Colonic mucosa (tissue), 4 donors: ENCODE measurements at regions not wholly inside any gene's neighbourhood (a gene's known extent, or its start where the extent isn't known, plus 50 kb on each side); places are given as distances from the start of the nearest gene placed in this dataset.

ENCODE experiments used
- DNase-seq: peaks from one replicate; pipeline ENCODE4 v3.0.0-alpha.2; 2020
- H3K27ac ChIP-seq: fragments of 200-600 bp; one replicate; pipeline ENCODE4 v1.8.0; 2021
- H3K27me3 ChIP-seq: fragments of 200-600 bp; one replicate; pipeline ENCODE4 v1.8.0; 2021
- H3K36me3 ChIP-seq: fragments of 200-600 bp; one replicate; pipeline ENCODE4 v1.8.0; 2021
- H3K4me1 ChIP-seq: fragments of 200-600 bp; one replicate; pipeline ENCODE4 v1.8.0; 2021; ENCODE audit warnings: mild to moderate bottlenecking
- H3K4me3 ChIP-seq: fragments of 200-600 bp; one replicate; pipeline ENCODE4 v1.8.0; 2021
- H3K9ac ChIP-seq, 2 donors: one replicate each; pipeline ENCODE4 v1.7.0; 2013; ENCODE audit warnings: control low read depth in 2 of 2, low read depth in 2 of 2, low read length in 2 of 2
- H3K9me3 ChIP-seq: fragments of 200-600 bp; one replicate; pipeline ENCODE4 v1.8.0; 2021
- CTCF ChIP-seq: fragments of 200-600 bp; IDR thresholded peaks from one replicate; pipeline ENCODE4 v1.8.0; 2022; ENCODE audit warnings: antibody characterized with exemption, mild to moderate bottlenecking
- intact Hi-C: fragments of 100-400 bp; cut with DNase I; formaldehyde crosslinking; loops from one replicate; pipeline ENCODE4 v1.14.1; 2022
- donor health status: healthy.
- donor health status: DM: no; HTN: no; CAD: no.
- donor health status: DM: no; HTN: no; CAD: no.

GRCh38 chr11:128361451-128362020 is 225.8 kb downstream of the ETS1 start:
- Histone ChIP-seq H3K9me3 (no peaks in the 10 kb centered on the region), H3K4me3 (no peak overlapping the region), H3K36me3 (no peaks in the 10 kb centered on the region), H3K27me3 (no peaks in the 10 kb centered on the region), H3K4me1 (no peaks in the 10 kb centered on the region), H3K27ac (no peak overlapping the region), H3K9ac (no peak overlapping the region)
- no peak for DNase-seq
- intact Hi-C loops, result no loop called here
- TF ChIP-seq CTCF, result no peak

- Histone ChIP-seq H3K27ac (no peak overlapping the region), H3K4me1 (no peaks in the 10 kb centered on the region), H3K36me3 (no peaks in the 10 kb centered on the region), H3K4me3 (no peak overlapping the region), H3K9me3 (no peaks in the 10 kb centered on the region), H3K27me3 (no peaks in the 10 kb centered on the region), H3K9ac (no peak overlapping the region)
- no peak for DNase-seq
- intact Hi-C loops, result no loop called here
- no peak for TF ChIP-seq CTCF
Measured at GRCh38 chr11:128359515-128359914, 227.8 kb downstream of the ETS1 start.

- DNase-seq, result no peak
- intact Hi-C loops, result no loop called here
Measured at GRCh38 chr11:128357073-128357472, 230.3 kb downstream of the ETS1 start.

GRCh38 chr11:128355558-128355957 is 231.8 kb downstream of the ETS1 start:
- Histone ChIP-seq H3K27ac (no peak overlapping the region), H3K4me1 (no peaks in the 10 kb centered on the region), H3K27me3 (no peaks in the 10 kb centered on the region), H3K36me3 (no peaks in the 10 kb centered on the region), H3K4me3 (no peak overlapping the region), H3K9ac (no peak overlapping the region), H3K9me3 (no peaks in the 10 kb centered on the region)
- no peak for TF ChIP-seq CTCF
- intact Hi-C loops, result no loop called here
- DNase-seq, result no peak

More at GRCh38 chr11:128357073-128357472, 230.3 kb downstream of the ETS1 start:
- no peak overlapping the region for H3K27ac ChIP-seq
- TF ChIP-seq CTCF, result no peak
- H3K9ac ChIP-seq, result no peak overlapping the region
- no peaks in the 10 kb centered on the region for H3K9me3 ChIP-seq
- H3K4me1 ChIP-seq, result no peaks in the 10 kb centered on the region
- H3K27me3 ChIP-seq, result no peaks in the 10 kb centered on the region
- H3K4me3 ChIP-seq, result no peak overlapping the region
- no peaks in the 10 kb centered on the region for H3K36me3 ChIP-seq

- H3K4me3 ChIP-seq, result no peak overlapping the region
- DNase-seq, result no peak
- no peak overlapping the region for H3K9ac ChIP-seq
- H3K27me3 ChIP-seq, result no peaks in the 10 kb centered on the region
- H3K36me3 ChIP-seq, result no peaks in the 10 kb centered on the region
- no peaks in the 10 kb centered on the region for H3K9me3 ChIP-seq
- intact Hi-C loops, result no loop called here
- TF ChIP-seq CTCF, result no peak
- no peaks in the 10 kb centered on the region for H3K4me1 ChIP-seq
- no peak overlapping the region for H3K27ac ChIP-seq
Measured at GRCh38 chr11:128354476-128354875, 232.9 kb downstream of the ETS1 start.
